GM18858 (cell line): ENCODE measurements at regions not wholly inside any gene's neighbourhood (a gene's known extent, or its start where the extent isn't known, plus 50 kb on each side); places are given as distances from the start of the nearest gene placed in this dataset.

Experiments
- ATAC-seq: cut with Tn5 transposase; IDR thresholded peaks from one replicate; pipeline ENCODE4 v1.9.1; 2021; ENCODE audit not compliant: unreplicated experiment

DNA sequence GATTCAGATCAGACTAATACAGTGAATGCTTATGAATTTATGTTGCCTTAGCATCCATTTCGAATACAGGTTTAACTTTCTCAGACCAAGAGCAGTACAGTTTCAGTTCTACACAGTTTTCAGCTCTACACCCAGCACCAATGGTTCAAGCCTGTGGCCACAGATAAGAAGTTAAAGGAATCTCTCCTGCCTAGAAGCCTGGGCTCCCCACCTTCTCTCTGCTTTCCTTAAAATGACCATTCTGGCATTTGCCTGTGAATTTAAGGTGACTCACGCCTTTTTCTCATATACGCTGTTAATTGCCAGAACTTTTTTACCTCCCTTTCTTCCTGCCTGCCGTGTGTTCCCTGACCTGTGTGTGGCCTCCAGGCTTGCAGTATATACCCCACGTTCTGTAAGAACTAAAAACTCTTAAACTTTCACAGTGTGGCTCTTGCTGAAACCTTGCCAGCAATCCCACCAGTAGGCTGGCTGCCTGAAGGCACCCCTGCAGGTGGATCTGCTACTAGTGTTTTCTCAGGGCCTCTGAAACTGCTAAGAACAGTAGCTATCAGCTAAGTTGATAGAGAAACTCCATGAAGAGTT, 692.8 kb upstream of the CDH18 start:
- ATAC-seq: no peak

DNA sequence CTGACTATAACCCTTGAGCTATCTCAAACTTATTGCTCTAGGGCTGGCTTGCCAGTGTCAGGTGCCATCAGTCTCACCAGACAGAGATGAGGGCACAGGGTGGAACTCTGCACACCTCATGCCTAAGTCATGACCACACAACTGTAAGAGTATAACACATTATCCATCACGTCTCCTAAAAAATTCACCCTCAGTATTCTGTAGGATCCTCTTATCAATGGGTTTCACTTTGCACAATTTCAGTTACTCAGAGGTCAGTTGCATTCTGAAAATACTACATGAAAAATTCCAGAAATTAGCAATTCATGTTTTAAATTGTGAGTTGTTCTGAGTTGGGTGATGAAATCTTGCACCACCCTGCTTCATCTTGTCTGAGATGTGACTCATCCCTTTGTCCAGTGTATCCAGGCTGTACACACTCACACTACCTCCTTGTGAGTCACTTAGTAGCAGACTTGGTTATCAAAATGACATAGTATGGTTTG, 690.9 kb upstream of the CDH18 start:
- no peak for ATAC-seq

DNA sequence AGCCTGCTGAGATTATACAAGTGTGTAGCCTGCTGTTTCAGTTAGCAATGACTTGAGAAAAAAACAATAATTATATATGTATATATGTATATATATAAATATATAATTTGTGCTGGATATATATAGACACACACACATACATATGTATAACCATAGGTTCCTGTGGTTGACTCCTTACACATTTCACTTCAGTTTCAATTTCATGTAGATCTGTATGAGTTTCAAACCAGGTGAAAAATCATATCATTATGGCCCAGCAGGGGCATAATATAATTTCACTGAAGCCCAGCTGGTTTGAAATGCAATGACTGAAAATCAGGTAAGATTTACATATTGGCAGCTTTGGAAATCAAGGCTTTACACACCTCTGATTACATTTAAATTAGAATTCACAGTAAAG, 690.4 kb upstream of the CDH18 start:
- ATAC-seq: peak; percentile 46

DNA sequence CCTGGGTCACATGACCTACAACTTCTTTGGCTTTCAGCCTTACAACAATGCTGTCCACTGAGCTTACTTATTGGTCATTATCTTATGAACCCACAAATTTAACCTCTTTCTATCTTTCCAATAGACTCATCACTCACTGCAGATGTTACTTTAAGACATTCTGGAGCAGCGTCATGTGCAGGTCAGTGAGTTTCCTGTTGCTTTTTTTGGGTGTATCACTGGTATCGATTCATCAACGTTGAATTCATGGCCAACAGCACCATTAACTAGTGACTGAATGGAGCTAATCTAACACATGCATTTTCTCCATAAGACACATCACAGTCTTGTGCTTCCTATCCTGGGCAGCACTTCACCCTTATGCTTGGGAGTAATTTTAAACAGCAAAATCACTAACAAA, 672.6 kb upstream of the CDH18 start:
- ATAC-seq: no peak

DNA sequence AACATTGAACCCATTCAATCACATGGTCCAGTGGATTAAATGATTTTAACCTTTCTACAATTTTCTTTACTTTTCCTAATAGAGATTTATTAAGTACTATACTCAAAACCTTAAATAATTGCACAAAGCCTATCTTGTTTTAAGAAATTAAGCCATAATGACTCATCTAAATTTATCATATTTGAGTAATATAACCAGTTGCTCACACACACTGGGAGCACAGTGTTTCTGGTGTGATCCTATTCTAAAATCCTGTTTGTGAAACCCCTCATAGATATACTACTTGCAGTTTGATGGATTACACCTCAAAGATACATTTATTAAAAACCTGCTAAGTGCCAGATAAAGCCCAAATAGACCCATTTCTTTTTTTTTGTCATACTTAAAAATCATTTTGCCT, 668.3 kb upstream of the CDH18 start:
- ATAC-seq: no peak

DNA sequence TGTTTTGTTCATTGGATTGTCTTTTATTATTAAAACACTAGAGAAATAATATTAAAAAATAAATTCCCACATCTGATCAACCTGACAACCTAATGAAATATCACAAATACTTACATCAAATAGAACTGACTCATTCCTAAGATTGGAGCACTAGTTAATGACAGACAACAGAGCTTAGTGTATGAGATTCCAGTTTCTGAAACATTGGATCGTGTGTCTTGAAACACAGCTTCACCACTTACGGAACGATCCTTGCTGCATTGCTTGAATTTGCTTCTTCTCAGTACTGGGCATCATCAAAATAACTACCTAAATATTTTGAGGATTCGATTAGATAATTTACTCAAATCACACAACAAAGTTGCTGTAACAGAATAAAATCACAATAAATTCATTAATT, 667.2 kb upstream of the CDH18 start:
- ATAC-seq: no peak

DNA sequence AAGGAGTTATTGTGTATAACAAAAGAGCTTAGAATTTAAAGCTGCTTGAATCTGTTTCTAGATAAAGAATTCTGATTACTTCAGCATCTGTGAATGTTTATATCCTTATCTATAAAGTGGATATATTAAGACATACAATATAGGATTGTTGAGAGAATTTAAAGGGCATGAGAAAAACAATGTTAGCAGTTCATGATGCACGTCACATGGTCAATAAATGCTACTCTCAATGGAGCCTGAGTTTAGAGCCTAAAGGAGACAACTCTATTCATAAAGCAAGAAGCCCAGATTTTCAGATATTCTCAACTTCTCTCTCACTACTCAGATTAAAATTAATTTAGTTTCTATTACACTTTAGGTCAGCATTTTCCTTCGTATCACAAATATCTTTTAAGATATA, 666.7 kb upstream of the CDH18 start:
- no peak for ATAC-seq

DNA sequence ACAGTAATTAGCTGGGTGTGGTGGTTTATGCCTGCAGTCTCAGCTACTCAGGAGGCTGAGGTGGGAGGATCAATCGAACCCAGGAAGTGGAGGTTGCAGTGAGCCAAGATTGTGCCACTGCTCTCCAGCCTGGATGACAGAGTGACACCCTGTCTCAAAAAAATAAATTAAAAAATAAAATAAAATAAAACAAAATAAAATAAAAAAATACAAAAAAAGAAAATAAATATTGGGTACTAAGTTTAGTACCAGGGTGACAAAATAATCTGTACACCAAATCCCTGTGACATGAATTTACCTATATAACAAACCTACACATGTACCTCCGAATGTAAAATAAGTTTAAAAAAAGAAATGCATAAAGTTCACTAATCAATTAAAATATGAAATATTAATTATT, 666.0 kb upstream of the CDH18 start:
- no peak for ATAC-seq

DNA sequence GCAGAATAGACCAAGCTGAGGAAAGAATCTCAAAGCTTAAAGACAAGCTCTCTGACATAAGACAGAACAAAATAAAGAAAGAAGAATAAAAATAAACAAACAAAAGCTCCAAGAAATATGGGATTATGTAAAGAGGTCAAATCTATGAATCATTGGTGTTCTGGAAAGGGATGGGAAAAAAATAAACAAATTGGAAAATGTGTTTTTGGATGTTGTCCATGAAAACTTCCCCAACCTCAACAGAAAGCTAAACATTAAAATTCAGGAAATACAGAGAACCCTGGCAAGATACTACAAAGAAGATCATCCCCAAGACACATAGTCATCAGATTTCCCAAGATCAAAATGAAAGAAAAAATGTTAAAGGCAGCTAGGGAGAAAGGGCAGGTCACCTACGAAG, 662.0 kb upstream of the CDH18 start:
- ATAC-seq: no peak

DNA sequence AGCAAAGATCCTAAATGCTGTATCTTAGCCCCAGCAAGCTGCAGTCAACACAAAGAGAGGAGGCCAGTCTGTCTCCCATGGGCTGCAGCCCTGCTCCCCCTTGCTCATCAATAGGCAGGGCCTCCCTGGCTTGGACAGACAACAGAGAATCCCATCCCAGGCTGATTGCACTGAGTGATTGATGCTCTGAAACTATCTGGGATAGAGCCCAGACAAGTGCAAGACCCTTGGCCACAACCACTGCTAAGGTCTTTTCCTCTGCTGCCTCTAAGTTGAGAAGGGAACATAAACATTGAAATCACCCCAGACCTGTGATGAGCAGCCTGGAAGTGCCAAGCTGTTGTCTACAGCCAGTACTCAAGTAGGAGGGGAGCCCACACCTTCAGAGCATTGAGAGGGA, 661.0 kb upstream of the CDH18 start:
- ATAC-seq: no peak

DNA sequence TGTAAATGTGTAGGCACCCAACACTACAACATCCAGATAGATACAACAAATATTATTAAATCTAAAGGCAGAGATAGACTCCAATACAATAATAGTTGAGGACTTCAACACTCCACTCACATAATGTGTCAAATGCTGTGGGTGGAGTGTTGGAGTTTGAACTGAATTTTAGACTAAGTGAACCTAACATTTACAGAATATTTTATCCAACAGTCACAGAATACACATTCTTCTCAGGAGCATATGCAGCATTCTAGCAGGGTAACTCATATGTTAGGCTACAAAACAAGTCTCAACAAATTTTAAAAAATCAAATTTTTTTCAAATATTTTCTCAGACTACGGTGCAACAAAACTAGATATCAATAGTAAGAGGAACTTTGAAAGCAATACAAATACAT, 648.7 kb upstream of the CDH18 start:
- ATAC-seq: no peak

DNA sequence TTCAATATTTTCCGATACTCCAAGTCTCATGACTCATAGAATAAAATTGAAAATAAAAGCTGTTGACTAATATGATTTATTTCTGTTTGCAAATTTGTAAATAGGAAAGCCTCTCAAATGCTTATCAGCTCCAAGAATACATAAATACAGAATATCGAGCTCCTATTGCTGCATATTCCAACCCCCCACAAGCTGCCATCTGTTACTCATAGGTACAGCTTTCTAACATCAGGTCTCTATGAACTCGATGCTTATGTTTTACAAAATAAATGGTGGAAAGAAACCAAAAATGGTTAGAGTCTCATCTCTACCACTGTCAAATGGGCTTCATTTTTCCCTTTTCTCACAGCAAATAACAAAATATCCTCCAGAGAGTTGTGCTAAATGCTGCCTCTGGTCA, 631.6 kb upstream of the CDH18 start:
- no peak for ATAC-seq

DNA sequence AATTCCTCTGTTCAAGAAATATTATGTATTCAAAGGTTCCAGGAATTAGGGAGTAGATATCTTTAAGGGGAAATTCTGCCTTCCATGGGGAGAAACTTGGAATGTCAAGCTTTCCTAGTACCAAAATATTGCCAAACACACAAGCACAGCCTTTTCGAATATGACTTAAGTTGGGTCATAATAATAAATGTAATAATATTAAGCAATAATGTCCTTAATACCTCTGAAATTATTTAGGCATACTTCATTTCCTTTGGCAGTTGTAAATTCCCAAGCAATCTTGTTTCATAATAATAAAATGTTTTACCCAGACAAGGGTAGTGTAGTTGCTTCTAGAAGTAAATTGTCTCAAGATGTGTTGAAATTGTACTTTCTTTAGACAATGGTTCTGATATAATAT, 630.3 kb upstream of the CDH18 start:
- ATAC-seq: no peak

DNA sequence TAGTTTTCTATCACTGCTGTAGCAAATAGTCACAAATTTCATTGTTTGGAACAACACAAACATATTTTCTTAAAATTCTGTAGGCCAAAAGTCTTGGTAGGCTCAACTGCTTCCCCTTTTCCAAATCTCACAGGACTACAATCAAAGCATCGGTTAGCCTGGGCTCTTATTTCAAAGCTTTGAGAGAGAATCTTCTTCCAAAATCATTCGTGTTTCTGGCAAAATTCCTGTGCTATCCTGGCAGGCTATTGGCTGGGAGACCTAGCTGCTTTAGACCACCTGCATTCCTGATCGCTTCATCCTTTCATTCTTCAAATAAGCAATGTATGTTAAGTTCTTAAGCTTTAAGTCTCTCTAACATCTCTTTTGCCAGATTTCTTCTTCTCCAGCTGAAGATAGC, 629.8 kb upstream of the CDH18 start:
- no peak for ATAC-seq

DNA sequence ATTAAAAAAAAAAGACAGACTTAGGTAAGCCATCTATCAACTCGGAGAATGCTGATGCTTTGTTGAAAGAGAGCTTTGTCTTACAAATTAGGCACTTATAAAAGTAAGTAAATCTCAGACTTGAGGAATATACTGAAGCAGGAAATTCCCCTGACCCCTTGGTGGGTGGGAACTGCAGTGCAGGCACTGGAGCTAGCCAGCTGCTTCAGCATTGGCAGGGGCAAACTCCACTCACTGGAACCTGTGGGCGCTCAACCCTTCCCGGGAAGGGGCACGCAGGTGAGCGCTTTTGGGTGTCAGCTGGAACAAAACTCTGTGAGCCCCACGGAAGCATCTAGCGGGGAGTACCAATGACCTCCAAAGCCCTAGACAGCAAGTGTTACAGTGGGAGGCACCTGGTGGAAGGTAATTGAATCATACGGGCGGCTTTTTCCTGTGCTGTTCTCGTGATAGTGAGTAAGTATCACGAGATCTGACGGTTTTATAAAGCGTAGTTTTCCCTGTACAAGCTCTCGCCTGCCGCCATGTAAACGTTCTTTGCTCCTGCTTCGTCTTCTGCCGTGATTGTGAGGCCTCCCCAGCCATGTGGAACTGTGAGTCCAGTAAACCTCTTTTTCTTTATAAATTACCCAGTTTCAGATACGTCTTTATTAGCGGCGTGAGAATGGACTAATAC, 628.0 kb upstream of the CDH18 start:
- no peak for ATAC-seq

DNA sequence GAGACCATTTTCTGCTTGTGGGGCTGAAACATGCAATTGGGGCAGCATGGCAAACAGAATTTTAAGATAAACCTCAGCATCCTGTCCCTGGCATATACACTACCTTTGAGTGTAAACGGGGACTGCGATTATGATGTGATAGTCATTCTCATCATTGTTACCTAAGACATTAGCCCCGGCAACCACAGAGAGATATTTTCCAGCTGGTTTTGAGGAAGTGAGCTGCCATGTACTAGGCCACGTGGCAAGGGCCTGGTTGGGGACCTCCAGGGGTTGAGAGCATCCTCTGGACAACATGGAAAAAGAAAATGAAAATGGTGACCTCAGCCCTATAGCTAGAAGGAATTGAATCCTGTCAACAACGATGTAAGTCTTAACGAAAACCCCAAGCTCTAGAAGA, 623.6 kb upstream of the CDH18 start:
- no peak for ATAC-seq

DNA sequence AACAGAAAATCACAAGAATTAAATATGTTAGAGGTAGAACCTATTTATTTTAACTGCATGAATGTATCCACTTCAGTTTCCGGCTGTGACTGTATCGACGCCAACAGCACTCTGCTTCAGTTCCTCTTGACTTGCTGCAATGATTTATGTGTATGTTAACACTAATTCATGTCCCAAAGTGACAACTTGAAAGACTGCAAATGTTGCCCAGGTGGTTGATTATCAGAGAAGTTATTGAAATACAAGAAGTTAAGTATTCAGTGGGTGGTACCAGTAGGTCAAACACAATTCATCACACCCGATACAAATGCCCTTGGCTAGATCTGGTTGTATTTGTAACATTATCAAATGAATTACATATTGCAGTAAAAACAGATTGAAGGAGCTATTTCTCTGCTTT, 622.7 kb upstream of the CDH18 start:
- ATAC-seq: no peak

DNA sequence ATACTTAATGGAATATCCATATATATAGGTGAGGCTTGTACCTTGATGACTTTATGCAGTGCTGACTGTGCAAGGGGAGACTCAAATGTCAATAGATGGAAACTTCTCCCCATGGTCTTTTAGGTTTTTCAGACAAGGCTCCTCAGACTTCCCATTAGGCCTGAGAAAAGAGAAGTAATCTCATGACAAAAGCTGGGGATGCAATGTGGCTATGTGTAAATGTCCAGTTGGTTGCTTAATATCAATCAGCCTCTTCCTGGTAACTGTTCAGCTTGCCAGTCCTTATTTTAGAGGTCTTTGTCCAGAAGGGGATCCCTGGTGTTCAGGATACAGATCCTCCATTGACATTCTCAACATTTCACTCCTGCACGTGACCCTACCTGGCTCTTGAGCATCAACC, 621.1 kb upstream of the CDH18 start:
- ATAC-seq: no peak

DNA sequence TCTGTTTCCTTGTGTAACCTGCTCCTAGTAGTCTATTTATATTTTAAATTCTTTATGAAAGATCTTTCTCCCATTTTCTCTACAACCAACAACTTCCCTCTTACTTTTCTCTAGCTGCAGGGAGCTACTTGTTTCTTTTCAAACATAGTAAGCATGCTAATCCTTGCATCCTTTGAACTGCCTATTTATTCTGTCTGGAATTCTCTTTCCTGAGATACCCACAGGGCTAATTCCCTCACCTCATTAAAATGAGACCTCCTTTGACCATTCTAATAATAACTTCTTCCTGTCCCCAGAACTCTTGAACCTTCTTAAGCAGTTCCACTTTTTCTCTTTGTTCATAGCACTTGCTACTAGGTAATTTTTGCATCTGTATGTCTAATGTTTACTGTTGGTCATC, 620.6 kb upstream of the CDH18 start:
- ATAC-seq: no peak

DNA sequence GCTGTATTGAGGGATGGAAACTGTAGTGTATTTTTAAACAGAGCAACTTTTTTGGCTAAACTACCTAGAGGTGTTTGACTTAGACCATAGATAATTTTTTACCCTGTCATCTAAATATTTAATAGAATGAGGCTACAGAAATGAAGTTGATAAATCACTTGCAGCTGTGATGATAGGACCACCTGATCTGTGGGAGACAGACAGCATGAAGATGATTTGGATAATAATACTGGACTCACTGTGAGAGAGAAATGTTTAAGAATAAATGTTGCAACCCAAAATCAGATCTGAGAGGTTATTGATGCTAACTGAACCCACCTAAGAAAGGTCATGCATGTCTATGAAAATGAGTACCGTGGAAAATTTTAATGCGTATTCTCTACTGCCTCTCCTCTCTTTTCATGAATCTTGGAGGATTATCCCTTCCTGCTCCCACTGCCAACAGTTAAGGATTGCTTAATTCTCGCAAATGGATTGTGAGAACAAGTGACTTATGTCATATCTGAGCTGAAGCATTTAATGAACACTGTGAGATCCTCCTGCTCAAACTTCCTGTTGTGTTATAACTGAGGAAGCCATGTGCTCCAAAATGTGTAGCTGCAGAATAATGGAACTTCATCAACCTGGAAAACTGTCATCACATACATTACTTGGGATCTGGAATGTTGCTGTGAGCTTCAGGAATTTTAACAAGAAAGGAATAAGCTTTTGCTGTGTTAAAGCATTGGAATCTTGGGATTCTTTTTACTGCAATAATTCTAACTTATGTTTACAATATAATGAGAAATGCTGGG, 617.9 kb upstream of the CDH18 start:
- ATAC-seq: no peak

DNA sequence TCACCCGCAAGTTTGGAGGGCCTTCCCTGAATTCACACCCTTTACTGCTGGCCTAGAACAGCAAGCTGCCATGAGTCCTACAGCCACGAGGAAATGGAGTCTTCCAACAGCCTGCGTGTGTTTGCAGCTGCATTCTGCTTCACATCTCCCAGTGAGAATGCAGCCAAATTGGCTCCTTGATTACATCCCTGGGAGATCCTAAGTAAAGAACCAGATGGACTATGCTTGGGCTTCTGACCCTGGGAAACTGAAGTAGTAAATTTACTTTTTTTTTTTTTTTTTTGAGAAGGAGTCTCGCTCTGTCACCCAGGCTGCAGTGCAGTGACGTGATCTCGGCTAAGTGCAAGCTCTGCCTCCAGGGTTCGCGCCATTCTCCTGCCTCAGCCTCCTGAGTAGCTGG, 617.0 kb upstream of the CDH18 start:
- ATAC-seq: no peak

DNA sequence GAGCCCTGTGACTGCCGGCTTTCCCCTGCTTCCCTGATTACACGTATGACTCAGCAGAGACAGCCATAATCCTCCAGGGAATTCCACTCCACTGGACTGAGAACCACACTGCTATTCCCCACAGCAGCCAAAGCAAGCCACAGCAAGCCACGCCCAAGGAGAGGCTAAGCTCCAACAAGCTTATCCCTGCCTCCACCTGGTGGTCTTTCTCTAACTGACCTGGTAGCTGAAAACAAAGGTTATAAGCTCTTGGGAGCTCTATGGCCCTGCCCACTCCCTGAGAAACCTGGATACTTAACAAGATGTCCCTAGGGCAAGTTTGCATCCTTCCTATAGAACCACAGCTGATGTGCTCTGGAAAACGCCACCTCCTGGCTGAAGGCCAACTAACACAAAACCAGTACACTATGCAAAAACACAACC, 613.7 kb upstream of the CDH18 start:
- ATAC-seq: no peak
